H4 (cell line): ENCODE measurements at regions not wholly inside any gene's neighbourhood (a gene's known extent, or its start where the extent isn't known, plus 50 kb on each side); places are given as distances from the start of the nearest gene placed in this dataset.

ENCODE experiments used
- DNase-seq: peaks from one replicate; pipeline ENCODE4 v3.0.0-alpha.2; 2015; ENCODE audit warnings: low spot score

DNA sequence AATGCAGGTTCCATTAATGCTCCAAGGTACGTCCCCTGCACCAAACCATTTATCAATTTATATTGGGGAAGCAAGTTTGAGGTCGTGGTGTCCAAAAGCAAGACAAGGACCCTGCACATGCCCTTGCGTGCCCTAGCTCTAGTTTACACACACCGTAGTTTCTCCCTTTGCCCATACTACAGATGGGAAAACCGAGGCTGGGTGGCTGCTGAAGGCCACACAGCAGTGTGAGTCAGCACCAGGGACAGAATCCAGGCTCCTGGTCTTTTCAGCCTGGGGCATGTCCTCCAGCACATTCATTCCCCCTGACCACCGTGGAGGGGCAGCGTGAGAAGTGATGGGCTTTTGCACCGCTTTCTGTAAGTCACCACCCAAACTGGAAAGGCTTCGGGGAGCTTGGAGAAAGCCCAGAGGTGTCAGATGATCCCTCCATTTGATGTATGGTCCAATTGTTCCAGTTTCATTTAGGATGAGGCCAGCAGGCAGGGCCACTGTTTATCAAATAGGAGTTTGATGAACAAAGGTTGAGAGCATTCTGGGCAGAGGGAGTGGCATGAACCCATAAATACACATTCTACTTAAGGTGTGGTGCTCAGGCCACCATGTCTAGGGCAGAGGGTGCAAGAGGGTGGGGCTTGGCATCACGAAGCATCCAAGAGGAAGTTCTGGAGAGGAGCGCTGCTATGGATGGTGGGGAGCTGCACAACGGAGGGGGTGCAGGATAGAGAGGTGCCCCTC is 274.1 kb downstream of the HAUS1 start:
- no peak for DNase-seq

DNA sequence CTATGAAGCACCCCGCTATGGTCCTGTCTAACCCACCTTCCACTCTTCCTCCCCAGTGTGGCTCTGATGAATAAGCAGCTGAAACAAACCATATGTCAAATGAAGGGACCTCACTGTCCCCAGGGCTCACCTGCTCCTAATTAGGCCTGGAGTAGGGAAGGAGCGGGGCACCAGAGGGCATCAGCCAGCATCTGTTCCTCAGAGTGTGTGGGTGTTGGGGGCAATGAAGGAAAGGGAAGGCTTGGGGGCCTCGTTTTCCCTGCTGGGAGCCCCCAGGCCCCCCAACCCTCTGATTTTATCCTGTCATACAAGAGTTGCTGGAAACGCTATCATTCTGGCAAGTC is 274.7 kb downstream of the HAUS1 start:
- DNase-seq = no peak

DNA sequence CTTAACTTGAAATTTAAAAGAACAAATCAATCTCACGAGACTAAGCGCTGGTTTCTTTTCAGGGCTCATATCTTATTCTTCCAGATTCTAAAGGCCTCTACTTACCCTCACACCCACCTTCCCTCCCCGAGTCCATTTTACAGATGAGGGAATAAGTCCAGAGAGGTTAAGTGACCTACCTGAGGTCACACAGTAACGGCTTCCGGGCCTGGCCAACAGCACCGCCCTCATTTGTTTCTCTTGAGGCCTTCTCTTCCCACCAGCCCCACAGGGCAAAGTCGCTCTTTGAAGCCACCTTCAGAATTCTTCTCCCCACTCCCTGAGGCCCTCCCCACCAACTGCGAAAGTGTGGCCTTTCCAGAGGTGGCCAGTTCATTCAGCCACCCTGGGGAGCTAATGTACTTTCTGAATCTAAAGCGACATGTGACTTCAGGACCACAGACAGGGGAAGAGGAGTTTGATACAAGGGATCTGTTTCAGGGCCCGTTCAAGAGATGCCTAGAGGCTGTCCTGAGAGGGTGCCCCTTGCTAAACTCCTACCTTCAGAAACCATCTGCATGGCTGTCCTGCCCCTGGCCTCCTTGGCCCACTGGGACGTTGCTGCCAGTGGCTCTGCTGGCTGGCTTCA is 275.3 kb downstream of the HAUS1 start:
- no peak for DNase-seq

DNA sequence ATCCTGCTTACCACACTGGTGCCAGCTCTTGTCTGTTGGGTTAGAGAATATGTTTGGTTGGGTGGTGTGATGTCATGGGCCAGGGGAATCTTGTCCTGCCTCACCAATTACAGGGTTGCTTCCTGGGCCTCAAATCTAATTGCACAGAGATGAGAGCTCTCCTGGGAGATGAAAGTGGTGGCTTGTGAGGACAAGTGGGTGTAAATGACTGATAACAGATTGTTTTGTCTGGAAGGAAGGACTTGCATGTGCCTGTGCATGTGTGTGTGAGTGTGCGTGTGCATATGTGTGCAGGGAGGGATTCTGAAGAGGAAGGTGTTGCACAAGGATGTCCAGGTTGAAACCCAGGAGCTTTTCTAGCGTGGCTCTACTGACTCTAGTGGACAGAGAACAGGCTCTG is 271.9 kb downstream of the LOXHD1 start:
- no peak for DNase-seq

DNA sequence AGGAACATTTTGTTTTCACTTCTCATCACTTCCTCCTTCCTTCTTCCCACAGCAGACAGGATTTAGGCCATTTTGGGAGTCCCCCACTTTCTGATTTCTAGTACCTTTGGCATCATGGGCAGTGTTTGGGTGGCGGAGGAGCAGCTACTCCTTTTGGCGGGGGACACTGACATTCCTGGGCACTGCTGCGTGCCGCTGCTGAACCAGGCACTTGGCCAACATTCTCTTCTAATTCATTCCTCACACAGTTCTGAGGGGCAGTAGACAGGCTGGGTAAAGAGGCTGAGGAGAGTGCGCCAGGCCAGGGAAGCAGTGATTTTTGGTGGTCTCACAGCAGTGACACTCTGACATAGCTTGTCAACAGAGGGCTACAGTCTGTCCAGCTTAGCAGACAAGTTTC is 270.2 kb downstream of the LOXHD1 start:
- DNase-seq = no peak

DNA sequence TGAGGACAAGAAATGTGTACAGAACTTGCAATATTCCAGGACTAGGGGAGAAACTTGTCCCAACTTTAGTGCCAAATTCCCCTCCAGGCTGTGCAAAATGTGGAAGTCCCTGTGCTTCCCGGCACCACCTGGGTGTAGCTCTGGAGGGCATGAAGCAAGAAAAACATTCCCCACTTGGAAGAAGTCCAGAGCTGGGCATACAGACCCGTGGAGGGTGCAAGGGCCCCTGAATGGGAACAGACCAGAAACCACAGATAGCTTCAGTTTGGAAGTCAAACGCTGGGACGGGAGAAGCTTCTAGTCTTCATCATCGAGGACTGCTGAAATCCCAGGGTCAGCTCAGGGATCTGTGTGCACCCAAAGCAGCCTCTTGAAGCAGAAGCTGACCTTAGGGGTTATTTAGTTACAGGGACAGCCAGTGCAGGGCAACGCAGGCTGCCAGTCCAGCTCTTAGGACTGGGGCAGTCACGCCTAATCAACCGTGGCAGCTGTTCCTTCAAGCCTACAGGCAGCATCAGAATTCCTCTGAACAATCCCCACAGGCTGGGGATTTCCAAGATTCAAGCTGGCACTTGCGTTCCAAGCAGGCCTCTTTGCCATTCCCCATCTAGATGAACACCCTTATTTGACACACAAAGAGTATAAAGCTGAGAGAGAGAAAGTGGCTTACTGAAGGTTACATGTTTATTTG is 269.4 kb downstream of the LOXHD1 start:
- DNase-seq = no peak

DNA sequence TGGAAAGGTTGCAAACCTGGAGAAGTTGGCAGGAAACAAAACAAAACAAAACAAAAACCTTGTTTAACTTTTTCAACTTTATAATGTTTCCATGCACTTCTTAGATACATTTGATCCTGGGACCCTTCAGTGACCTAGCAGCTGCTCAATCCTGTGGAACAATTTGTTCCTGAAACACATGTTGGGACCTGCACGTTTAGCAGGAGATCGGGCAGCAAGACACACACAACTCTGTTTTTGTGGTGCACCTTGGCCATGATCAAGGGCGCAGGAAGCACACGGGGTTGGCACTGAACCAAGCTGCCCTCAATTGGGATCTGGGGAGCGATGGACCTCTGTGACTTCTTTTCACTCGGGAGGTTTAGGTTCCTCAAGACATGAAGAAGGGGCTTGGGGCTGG is 268.7 kb downstream of the LOXHD1 start:
- no peak for DNase-seq

DNA sequence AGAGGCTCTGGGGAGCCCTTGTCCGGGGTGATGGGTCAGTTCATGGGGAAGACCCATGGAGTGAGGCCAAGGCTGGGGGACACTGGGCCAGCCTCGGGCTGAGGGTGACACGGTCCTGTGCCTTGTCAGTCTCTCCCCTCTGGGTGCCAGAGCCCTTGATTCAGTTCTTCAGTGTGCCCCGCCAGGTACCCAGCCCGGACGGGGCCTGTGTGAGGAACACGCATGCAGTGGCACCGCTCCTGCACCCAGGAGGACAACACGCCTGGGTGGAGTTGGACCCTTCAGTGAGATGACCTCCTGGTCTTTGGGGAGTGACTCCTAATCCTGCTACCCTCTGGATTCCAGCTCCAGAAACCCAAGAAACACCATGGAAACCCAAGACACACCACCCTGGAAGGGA is 264.4 kb downstream of the LOXHD1 start:
- no peak for DNase-seq

DNA sequence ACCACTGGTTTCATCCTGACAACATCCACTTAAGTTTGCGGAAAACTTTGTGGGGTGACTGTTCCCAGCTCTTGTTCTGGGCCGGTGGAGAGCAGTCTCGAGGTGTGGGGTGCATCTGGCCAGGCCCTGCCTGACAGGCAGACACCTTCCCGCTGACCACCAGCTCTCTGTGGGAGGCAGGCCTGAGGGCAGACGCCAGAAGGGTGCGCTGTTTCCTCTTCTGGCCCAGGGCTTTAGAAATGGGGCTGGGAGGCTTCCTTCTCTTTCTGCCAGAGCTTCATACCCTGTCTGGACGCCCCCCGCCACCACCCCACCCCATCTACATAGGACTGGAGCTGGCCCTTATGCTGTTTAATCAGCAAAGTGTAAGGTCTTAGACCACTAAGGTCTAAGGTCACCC is 263.8 kb downstream of the LOXHD1 start:
- DNase-seq = no peak

DNA sequence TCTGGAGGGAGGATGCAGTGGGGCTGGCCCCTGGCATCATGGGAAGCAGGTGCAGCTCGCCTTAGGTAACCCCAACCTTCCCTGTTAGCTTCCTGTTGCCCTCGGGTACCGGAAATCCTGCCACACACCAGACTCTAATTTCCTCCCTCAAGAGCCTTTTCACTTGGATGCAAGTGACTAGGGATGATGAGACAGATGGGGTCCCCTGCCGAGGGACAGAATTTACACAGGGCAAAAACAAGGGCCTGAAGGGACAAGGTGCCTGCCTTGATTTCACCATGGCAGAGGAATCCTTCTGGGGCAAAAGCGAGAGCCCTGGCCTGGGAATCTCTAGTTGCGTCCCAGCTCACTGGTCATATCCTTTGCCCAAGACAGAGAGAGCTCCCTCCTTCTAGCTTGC is 263.1 kb downstream of the LOXHD1 start:
- no peak for DNase-seq

DNA sequence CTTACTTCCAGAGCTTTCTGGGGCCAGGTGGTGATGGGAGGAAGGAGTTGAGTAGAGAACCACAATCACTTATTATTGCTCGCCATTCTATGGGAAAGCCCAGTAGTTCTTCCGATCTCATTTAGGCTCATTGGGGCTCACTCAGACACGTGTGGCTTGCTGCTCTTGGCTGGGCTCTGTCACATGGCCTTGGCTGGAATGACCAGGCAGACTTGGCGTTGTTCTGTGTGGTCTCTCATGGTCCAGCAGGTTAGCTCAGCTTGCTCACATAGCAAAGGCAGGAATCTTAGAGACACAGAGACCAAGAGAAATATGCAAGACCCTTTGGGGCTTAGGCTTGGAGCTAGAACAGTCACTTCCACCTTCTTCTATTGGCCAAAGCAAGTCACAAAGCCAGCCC is 261.2 kb downstream of the LOXHD1 start:
- no peak for DNase-seq

DNA sequence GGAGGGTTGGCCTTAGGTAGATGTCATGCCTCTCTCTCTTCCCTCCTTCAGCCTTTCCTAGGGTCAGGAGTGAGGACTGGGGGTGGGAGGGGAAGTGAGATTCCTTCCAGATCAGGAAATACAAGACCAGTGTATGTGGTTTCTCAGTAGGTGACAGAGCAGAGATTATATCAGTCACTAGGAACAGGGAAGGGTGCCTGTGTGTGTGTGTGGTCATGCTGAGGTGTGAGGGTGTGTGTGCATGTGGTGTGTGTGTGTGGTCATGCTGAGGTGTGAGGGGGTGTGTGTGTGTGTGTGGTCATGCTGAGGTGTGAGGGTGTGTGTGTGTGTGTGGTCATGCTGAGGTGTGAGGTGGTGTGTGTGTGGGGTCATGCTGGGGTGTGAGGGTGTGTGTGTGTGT is 259.8 kb downstream of the LOXHD1 start:
- no peak for DNase-seq

DNA sequence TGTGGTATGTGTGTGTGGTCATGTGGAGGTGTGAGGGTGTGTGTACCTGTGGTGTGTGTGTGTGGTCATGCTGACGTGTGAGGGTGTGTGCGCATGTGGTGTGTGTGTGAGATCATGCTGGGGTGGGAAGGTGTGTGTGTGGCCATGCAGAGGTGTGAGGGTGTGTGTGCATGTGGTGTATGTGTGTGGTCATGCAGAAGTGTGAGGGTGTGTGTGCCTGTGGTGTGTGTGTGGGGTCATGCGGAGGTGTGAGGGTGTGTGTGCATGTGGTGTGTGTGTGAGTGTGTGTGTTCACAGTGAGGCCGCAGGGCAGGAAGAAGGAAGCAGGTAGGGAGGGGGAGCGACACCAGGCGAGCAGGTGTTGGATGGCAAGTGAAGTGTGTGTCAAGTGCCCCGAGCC is 259.0 kb downstream of the LOXHD1 start:
- DNase-seq = no peak

DNA sequence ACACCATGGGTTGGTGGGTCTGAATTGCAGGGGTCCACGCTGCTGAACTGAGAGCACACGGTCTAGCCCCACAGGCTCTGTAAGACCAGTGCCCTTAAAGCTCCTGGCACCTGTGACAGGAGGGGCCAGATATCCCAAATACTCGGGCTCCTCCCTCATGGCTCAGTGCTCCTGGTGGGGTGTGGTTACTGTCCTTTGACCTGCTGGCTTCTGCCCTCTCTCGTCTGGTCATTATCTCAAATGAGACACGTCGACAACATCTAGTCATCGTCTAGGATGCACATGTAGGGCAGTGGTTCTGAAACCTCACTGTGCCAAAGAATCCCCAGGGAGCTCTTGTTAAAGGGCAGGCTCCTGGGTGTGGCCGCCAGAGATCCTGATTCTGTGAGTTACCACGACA is 258.4 kb downstream of the LOXHD1 start:
- no peak for DNase-seq

DNA sequence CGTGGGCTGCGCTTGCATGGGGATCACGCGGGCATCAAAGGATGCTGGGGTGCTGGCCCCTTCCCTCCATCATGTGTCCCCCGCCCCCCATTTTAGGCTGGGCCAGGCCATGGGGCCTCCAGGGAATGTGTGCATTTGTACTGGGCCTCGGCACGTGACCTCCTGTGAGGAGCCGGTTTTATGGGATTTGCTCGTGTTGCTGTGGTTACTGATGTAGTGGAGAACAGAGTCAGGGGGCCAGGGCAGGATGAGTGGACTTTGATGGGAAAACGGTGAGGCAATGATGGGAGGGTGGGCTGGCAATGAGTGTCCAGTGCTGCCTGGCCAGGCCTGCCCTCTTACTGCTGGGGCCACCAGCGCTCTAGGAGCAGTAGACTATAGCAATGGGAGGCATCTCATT is 257.7 kb downstream of the LOXHD1 start:
- DNase-seq = no peak

DNA sequence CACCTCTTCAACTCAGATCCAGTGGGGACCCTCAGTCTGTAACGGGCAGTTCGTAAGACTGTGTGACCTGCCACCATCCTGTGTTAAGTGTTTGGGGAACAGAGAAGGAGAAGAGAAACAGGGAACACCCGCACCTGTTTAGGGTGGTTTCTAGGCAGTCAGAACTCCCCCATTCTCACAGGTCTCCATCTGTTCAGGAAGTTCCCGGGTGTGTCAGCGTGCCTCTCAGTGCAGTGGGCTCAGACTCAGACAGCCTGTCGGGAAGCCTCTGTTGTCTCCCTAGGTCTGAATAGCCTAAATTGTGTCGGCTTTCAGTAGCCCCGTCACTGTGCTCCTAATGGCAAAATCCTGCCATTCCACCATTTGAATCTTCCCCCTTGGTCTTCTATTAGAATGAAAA is 256.6 kb downstream of the LOXHD1 start:
- DNase-seq = no peak

DNA sequence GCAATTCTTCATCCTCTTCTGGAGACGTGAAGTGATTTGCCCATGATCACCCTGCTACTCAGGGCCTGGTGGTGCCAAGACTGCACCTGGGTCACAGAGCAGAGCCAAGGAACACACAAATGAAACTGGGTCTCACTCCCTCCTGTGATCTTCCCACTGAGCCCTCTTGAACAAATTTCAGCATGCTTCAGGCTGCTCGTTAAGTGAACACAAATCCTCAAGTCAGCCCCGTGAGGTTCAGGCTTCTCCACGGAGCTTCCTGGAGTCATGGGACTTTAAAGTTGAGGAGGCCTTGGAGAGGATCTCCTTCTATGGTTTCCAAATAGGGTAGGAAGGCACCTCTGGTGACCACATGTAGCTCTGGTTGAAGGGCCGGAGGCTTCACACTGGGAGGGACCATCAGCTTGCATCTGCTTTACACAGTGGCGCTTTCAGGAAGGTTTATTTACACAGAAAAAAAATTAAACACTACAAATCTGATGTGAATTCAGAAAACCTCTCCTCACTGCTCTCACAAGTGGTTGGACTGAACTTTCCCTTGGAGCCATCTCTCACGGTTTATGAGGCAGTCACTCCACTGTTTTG is 255.4 kb downstream of the LOXHD1 start:
- DNase-seq = no peak

DNA sequence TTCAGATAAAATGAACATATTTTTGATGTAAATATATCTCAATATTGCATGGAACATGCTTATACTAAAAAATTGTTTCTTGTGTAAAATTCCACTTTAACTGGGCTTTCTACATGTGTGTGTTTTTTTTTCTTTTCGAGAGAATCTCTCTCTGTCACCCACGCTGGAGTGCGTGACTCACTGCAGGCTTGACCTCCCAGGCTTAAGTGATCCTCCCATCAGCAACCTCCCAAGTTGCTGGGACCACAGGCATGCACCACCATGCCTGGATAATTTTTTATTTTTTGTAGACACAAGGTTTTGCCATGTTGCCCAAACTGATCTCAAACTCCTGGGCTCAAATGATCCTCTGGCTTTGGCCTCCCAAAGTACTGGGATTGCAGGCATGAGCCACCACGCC is 254.6 kb downstream of the LOXHD1 start:
- DNase-seq = peak; percentile 35

DNA sequence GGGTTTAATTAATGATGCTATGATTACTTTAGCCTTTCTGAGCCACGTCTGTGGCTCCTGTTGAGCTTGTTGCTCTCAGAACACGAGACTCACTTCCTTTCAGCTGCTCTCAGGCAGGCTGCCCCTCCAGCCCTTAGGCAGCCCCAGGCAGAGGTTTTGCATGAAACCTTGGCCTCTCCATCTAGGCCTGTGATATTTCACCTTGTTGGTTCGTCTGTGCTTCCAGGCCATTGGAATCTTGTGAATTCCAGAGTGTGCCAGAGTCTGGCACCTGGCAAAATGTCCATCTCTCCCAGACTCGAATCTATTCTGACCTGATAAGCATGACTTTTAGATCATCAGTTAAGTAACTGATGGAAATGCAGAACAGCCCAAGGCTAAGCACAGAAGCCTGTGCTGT is 254.1 kb downstream of the LOXHD1 start:
- no peak for DNase-seq

DNA sequence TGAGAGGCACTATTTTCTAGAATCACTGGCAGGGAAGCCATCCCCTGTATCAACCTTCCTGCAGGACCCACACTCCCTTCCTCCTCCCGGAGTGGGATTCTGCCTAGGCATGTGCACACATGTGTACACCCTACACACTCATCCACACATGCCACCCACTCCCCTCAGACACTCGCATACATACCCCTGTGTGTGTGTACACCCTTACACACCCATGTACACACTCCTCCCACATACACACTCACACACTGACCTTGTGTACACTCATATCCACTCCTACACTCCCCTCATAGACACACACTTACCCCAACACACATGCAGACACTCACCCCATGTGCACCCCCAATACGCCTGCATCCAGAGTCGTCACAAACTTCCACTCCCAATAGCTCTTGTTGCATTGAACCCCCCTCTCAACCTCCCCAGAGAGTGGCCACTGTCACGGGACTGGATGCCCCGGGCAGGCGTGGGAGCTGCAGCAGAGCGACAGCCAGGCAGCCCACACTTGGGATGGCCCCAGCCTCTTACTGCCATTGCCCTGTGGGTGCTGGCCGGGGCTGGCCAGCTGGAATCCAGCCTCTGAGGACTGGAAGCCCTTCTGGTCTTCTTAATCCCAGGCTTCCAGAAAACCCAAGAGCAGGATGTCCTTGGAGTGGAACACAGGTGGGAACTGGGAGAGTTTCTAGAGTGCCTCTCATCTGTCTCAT is 251.0 kb downstream of the LOXHD1 start:
- no peak for DNase-seq

DNA sequence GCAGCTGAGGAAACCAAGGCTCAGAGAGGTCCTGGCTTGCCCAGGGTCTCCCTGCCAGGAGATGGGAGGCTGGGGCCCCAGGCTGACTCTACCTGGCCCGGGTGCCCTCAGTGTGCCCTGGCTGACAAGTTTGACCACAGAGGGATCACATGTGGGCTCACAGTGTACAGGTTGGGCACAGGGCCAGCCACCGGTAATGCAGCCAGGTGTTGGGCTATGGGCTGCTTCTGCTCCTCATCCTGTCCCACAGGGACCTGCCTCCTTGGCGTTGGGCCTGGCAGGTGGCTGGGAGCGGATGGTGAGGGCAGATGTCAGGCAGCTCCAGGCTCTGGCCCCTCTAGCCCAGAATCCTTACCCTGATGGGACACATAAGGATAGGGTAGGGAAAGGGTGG is 250.5 kb downstream of the LOXHD1 start:
- DNase-seq = no peak

DNA sequence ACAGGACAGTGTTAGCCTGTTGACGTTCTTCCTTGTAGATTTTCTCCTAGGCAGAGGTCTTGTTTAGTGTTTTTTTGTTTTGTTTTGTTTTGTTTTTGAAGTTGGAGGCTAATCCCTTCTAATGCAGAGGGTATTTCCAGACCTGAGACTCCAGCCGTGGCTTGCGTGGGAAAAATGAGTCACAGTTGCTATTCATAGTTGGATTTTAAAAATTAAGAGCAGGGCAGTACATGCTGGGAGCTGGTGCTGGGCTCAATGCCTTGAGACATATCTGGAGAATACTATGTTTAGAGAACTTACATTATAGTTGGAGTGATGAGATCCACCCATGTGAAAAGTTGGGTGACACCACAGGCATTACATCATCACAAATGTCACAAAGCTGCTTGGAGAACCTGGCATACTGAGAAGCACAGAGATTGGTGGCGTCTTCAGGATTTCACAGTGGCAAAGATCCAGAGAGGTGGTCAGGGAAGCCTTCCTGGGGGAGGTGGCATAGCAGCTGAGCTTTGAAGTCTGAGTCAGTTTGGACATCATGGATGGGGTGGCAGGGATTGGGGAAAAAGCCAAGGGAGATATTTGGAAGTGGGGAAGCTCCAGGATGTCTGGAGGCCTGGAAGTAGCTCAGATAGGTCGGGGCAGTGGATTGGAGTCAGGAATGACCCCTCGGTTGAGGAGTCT is 249.4 kb downstream of the LOXHD1 start:
- DNase-seq = no peak
